B cell (primary cell): ENCODE measurements at regions not wholly inside any gene's neighbourhood (a gene's known extent, or its start where the extent isn't known, plus 50 kb on each side); places are given as distances from the start of the nearest gene placed in this dataset.

Source experiments
- ATAC-seq: fragments of 200-7000 bp; cut with Tn5 transposase; one replicate; pipeline ENCODE4 v1.10.0; 2021; ENCODE audit warnings: low read depth, mild to moderate bottlenecking, moderate number of reproducible peaks, moderate library complexity
- CTCF ChIA-PET: fragments of 350-600 bp; sonication (Branson Sonifier 250); formaldehyde crosslinking; loops from one replicate; lab custom pipeline; 2021; ENCODE audit warnings: antibody characterized with exemption, inconsistent platforms; lab: Charles Lee
- POLR2A ChIA-PET: fragments of 350-600 bp; sonication (Branson Sonifier 250); formaldehyde crosslinking; loops from one replicate; lab custom pipeline; 2021; ENCODE audit warnings: antibody characterized with exemption; lab: Charles Lee
- DNase-seq: peaks from one replicate; pipeline ENCODE4 v3.0.0; 2013
- H2AFZ ChIP-seq: 2 replicates; pipeline ENCODE4 v1.6.1; 2012; ENCODE audit warnings: mild to moderate bottlenecking, low read depth, low read length; ENCODE audit not compliant: insufficient read depth, poor library complexity, severe bottlenecking
- H3K27ac ChIP-seq, 2 donors: 1 replicate in 1 of 2; 2 replicates in 1 of 2; pipeline ENCODE4 v1.5.1; 2012 to 2013; ENCODE audit warnings: low read length in 2 of 2, mild to moderate bottlenecking in 2 of 2, moderate library complexity in 1 of 2
- H3K27me3 ChIP-seq, 4 experiments: fragments of 200-600 bp in 1 of 4; sonication (generic) in 1 of 4; replicated peaks in 1 of 4; 1 replicate in 2 of 4; 2 replicates in 2 of 4; pipeline versions ENCODE4 v1.6.1 to v1.7.0; 2013 to 2016; ENCODE audit warnings: low read length in 3 of 4, mild to moderate bottlenecking in 2 of 4, mixed read lengths in 1 of 4, moderate library complexity in 1 of 4; ENCODE audit not compliant: insufficient read depth in 4 of 4, control insufficient read depth in 3 of 4; ENCODE audit errors: control extremely low read depth in 1 of 4
- H3K36me3 ChIP-seq, 2 experiments: replicated peaks in 1 of 2; 1 replicate in 1 of 2; 2 replicates in 1 of 2; pipeline versions ENCODE4 v1.6.1 to v1.7.1; 2013; ENCODE audit warnings: low read length in 1 of 2; ENCODE audit not compliant: insufficient read depth in 2 of 2, control insufficient read depth in 1 of 2; ENCODE audit errors: control extremely low read depth in 1 of 2, extremely low read depth in 1 of 2
- H3K4me1 ChIP-seq, 2 donors: fragments of 200-600 bp in 1 of 2; sonication (generic) in 1 of 2; 1 replicate in 1 of 2; 2 replicates in 1 of 2; pipeline versions ENCODE4 v1.5.1 to v1.6.1; 2013 to 2017; ENCODE audit warnings: low read length in 2 of 2; ENCODE audit not compliant: control insufficient read depth in 2 of 2, insufficient read depth in 2 of 2
- H3K4me2 ChIP-seq: replicated peaks from 2 replicates; pipeline ENCODE3; 2012; ENCODE audit warnings: mild to moderate bottlenecking, low read depth, low read length; ENCODE audit not compliant: poor library complexity, severe bottlenecking
- H3K4me3 ChIP-seq, 5 experiments: fragments of 200-600 bp in 1 of 5; sonication (generic) in 1 of 5; 1 replicate in 3 of 5; 2 replicates in 2 of 5; pipeline versions ENCODE4 v1.5.1 to v1.7.0; 2011 to 2016; ENCODE audit warnings: low read length in 4 of 5, mild to moderate bottlenecking in 4 of 5, low read depth in 2 of 5, control low read depth in 1 of 5, moderate library complexity in 1 of 5; ENCODE audit not compliant: insufficient read depth in 1 of 5; ENCODE audit errors: control extremely low read depth in 1 of 5, extremely low read depth in 1 of 5
- H3K79me2 ChIP-seq: fragments of 200-600 bp; sonication (generic); one replicate; pipeline ENCODE4 v1.6.0; 2016; ENCODE audit warnings: low read length; ENCODE audit not compliant: control insufficient read depth, insufficient read depth
- H3K9ac ChIP-seq: fragments of 200-600 bp; sonication (generic); 2 replicates; pipeline ENCODE4 v1.6.1; 2017; ENCODE audit warnings: mild to moderate bottlenecking, low read length, moderate library complexity
- H3K9me3 ChIP-seq, 3 donors: one replicate each; pipeline versions ENCODE4 v1.6.1 to v1.7.1; 2013; ENCODE audit warnings: low read length in 2 of 3; ENCODE audit not compliant: control insufficient read depth in 2 of 3, insufficient read depth in 1 of 3; ENCODE audit errors: control extremely low read depth in 1 of 3
- H4K20me1 ChIP-seq: 2 replicates; pipeline ENCODE4 v1.6.0; 2012; ENCODE audit warnings: mild to moderate bottlenecking, low read length; ENCODE audit not compliant: insufficient read depth, control insufficient read depth, poor library complexity, severe bottlenecking
- H3K27ac Mint-ChIP-seq: one replicate; pipeline ENCODE4 v1.8.0; 2021; ENCODE audit warnings: mixed read lengths
- H3K27me3 Mint-ChIP-seq: one replicate; pipeline ENCODE4 v1.8.0; 2021; ENCODE audit warnings: mixed read lengths
- H3K4me1 Mint-ChIP-seq: one replicate; pipeline ENCODE4 v1.8.0; 2021; ENCODE audit warnings: mixed read lengths
- H3K4me3 Mint-ChIP-seq: one replicate; pipeline ENCODE4 v1.8.0; 2021; ENCODE audit warnings: mixed read lengths
- H3K9me3 Mint-ChIP-seq: one replicate; pipeline ENCODE4 v1.8.0; 2022; ENCODE audit warnings: mixed read lengths; ENCODE audit not compliant: insufficient read depth
- EZH2 ChIP-seq: IDR thresholded peaks from 2 replicates; pipeline ENCODE4 v1.6.1; 2012; ENCODE audit warnings: borderline replicate concordance, low read depth, mild to moderate bottlenecking, moderate library complexity, low read length; ENCODE audit not compliant: insufficient read depth, poor library complexity, severe bottlenecking
- WGBS: methylation state at CpG from one replicate; pipeline ENCODE4 v1.1.5; 2013; ENCODE audit warnings: missing lambda C conversion rate; ENCODE audit not compliant: insufficient coverage; 5-methylcytosine and 5-hydroxymethylcytosine counted together
- intact Hi-C: fragments of 100-400 bp; cut with micrococcal nuclease; formaldehyde crosslinking; loops from one replicate; pipeline ENCODE4 v1.10.0; 2022
- TF ChIP-seq, protein P1 (sequence below): fragments of 200-600 bp; IDR thresholded peaks from one replicate; pipeline ENCODE4 v1.8.0; 2022; ENCODE audit warnings: antibody characterized with exemption, mild to moderate bottlenecking

GRCh38 chr14:103209506-103209905 is 86.2 kb downstream of the TNFAIP2 start:
- DNase-seq (no peak), ATAC-seq (no peak)
- Mint-ChIP-seq H3K4me1 (no peaks in the 10 kb centered on the region), H3K9me3 (peaks cover 7% of the 10 kb centered on the region), H3K27ac (no peak overlapping the region), H3K27me3 (peaks cover 38% of the 10 kb centered on the region), H3K4me3 (no peak overlapping the region)
- H3K4me2 ChIP-seq: no peak overlapping the region
- H2AFZ ChIP-seq: no peak overlapping the region
- POLR2A ChIA-PET: no interaction called here
- no peaks in the 10 kb centered on the region for H4K20me1 ChIP-seq
- no peaks in the 10 kb centered on the region for H3K36me3 ChIP-seq
- H3K4me1 ChIP-seq: no peaks in the 10 kb centered on the region
- H3K27ac ChIP-seq: no peak overlapping the region
- CTCF ChIA-PET: no interaction called here
- no peaks in the 10 kb centered on the region for H3K79me2 ChIP-seq
- no peak overlapping the region for H3K4me3 ChIP-seq
- WGBS: 82% methylated on average over 2 of the region's 3 CpGs
- peaks cover 0 to 27% (median 6%) of the 10 kb centered on the region in 4 experiments for H3K27me3 ChIP-seq
- H3K9ac ChIP-seq: no peak overlapping the region
- intact Hi-C loops: no loop called here
- no peak for TF ChIP-seq EZH2
- TF ChIP-seq, protein P1, sequence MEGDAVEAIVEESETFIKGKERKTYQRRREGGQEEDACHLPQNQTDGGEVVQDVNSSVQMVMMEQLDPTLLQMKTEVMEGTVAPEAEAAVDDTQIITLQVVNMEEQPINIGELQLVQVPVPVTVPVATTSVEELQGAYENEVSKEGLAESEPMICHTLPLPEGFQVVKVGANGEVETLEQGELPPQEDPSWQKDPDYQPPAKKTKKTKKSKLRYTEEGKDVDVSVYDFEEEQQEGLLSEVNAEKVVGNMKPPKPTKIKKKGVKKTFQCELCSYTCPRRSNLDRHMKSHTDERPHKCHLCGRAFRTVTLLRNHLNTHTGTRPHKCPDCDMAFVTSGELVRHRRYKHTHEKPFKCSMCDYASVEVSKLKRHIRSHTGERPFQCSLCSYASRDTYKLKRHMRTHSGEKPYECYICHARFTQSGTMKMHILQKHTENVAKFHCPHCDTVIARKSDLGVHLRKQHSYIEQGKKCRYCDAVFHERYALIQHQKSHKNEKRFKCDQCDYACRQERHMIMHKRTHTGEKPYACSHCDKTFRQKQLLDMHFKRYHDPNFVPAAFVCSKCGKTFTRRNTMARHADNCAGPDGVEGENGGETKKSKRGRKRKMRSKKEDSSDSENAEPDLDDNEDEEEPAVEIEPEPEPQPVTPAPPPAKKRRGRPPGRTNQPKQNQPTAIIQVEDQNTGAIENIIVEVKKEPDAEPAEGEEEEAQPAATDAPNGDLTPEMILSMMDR: no peak
- peaks cover 0 to 33% (median 14%) of the 10 kb centered on the region in 3 donors for H3K9me3 ChIP-seq

DNA sequence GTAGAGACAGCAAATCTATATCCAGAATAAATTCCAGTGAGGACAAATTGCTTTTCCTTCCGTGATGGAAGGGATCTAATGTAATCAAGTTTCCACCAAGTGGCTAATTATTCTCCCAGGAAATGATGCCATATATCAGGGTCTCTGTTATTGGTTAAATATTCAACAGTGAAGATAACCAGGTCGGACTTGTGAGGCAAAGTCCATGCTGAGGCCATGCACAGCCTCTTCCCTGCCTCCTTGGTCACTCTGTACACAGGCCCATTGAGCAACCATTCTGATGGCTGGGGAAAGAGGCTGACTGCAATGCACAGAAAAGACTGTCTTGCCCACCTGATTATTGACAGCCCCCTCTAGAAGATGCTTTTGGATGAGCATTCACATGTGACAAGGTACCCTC is 90.1 kb downstream of the TNFAIP2 start:
- Histone ChIP-seq H3K4me2 (no peak overlapping the region), H3K9me3 (no peaks in the 10 kb centered on the region), H3K27me3 (peaks cover 0 to 23% (median 6%) of the 10 kb centered on the region in 4 experiments), H3K4me3 (no peak overlapping the region), H3K27ac (no peak overlapping the region), H3K4me1 (no peaks in the 10 kb centered on the region), H4K20me1 (no peaks in the 10 kb centered on the region), H3K79me2 (no peaks in the 10 kb centered on the region), H2AFZ (no peak overlapping the region), H3K9ac (no peak overlapping the region), H3K36me3 (no peaks in the 10 kb centered on the region)
- CTCF ChIA-PET: no interaction called here
- peaks cover 3% of the 10 kb centered on the region for H3K9me3 Mint-ChIP-seq
- H3K27ac Mint-ChIP-seq: no peak overlapping the region
- DNase-seq: no peak
- POLR2A ChIA-PET: no interaction called here
- intact Hi-C loops: no loop called here
- TF ChIP-seq EZH2: no peak
- TF ChIP-seq, protein P1: no peak
- peaks cover 56% of the 10 kb centered on the region for H3K27me3 Mint-ChIP-seq
- H3K4me1 Mint-ChIP-seq: no peaks in the 10 kb centered on the region
- H3K4me3 Mint-ChIP-seq: no peak overlapping the region
- no peak for ATAC-seq
- WGBS: 57% methylated on average over 1 of the region's 2 CpGs
